ENCODE measurements at regions not wholly inside any gene's neighbourhood (a gene's known extent, or its start where the extent isn't known, plus 50 kb on each side); places are given as distances from the start of the nearest gene placed in this dataset.

GRCh38 chr11:15775797-15776196, 580.5 kb downstream of the SOX6 start:
- H3K9me3 ChIP-seq = no peaks in the 10 kb centered on the region
- no peaks in the 10 kb centered on the region for H3K36me3 ChIP-seq
- H3K9ac ChIP-seq = no peak overlapping the region
- H4K20me1 ChIP-seq = no peaks in the 10 kb centered on the region
- no peak for TF ChIP-seq Cebpa-rat (IDR thresholded peaks at IDR 0.05)
- H3K27ac ChIP-seq = no peak overlapping the region
- H3K4me1 ChIP-seq = no peaks in the 10 kb centered on the region
- no peak overlapping the region for H3K4me2 ChIP-seq
- no peaks in the 10 kb centered on the region for H3K27me3 ChIP-seq
- H3K4me3 ChIP-seq = no peak overlapping the region

GRCh38 chr11:15776366-15776765, 580.0 kb downstream of the SOX6 start:
- Histone ChIP-seq H4K20me1 (no peaks in the 10 kb centered on the region), H3K9ac (no peak overlapping the region), H3K4me2 (no peak overlapping the region), H3K9me3 (no peaks in the 10 kb centered on the region), H3K4me1 (no peaks in the 10 kb centered on the region), H3K4me3 (no peak overlapping the region), H3K36me3 (no peaks in the 10 kb centered on the region), H3K27ac (no peak overlapping the region), H3K27me3 (no peaks in the 10 kb centered on the region)
- TF ChIP-seq Cebpa-rat (IDR thresholded peaks at IDR 0.05) = no peak

- no peaks in the 10 kb centered on the region for H3K9me3 ChIP-seq
- H3K27me3 ChIP-seq = 0 out of 2 replicates have a peak, but pooled peaks cover 8% of the 10 kb centered on the region
- no peak overlapping the region for H3K4me2 ChIP-seq
- H3K9ac ChIP-seq = no peak overlapping the region
- no peak for TF ChIP-seq Cebpa-rat (IDR thresholded peaks at IDR 0.05)
- H3K4me1 ChIP-seq = no peaks in the 10 kb centered on the region
- H3K27ac ChIP-seq = no peak overlapping the region
- H3K36me3 ChIP-seq = no peaks in the 10 kb centered on the region
- no peak overlapping the region for H3K4me3 ChIP-seq
- no peaks in the 10 kb centered on the region for H4K20me1 ChIP-seq
Measured at GRCh38 chr11:15779518-15779917, 576.8 kb downstream of the SOX6 start.

- H3K27me3 ChIP-seq = 0 out of 2 replicates have a peak, but pooled peaks cover 8% of the 10 kb centered on the region
- no peaks in the 10 kb centered on the region for H3K4me1 ChIP-seq
- H3K4me2 ChIP-seq = no peak overlapping the region
- TF ChIP-seq Cebpa-rat (IDR thresholded peaks at IDR 0.05) = no peak
- H3K9me3 ChIP-seq = no peaks in the 10 kb centered on the region
- no peaks in the 10 kb centered on the region for H4K20me1 ChIP-seq
- H3K36me3 ChIP-seq = no peaks in the 10 kb centered on the region
- no peak overlapping the region for H3K27ac ChIP-seq
- H3K9ac ChIP-seq = no peak overlapping the region
- H3K4me3 ChIP-seq = no peak overlapping the region
Measured at GRCh38 chr11:15780382-15780781, 576.0 kb downstream of the SOX6 start.

GRCh38 chr11:15780837-15781236, 575.5 kb downstream of the SOX6 start:
- Histone ChIP-seq H3K9ac (no peak overlapping the region), H4K20me1 (no peaks in the 10 kb centered on the region), H3K27ac (no peak overlapping the region), H3K4me3 (no peak overlapping the region), H3K4me1 (no peaks in the 10 kb centered on the region), H3K36me3 (no peaks in the 10 kb centered on the region), H3K9me3 (no peaks in the 10 kb centered on the region), H3K4me2 (no peak overlapping the region), H3K27me3 (0 out of 2 replicates have a peak, but pooled peaks cover 8% of the 10 kb centered on the region)
- TF ChIP-seq Cebpa-rat (IDR thresholded peaks at IDR 0.05) = no peak

- Histone ChIP-seq H3K27ac (no peak overlapping the region), H3K4me3 (no peak overlapping the region)
- TF ChIP-seq Cebpa-rat (IDR thresholded peaks at IDR 0.05) = no peak
Measured at GRCh38 chr11:15783619-15784018, 572.7 kb downstream of the SOX6 start.

GRCh38 chr11:15793043-15793996, 563.0 kb downstream of the SOX6 start:
- no peaks in the 10 kb centered on the region for H3K27me3 ChIP-seq
- no peaks in the 10 kb centered on the region for H3K36me3 ChIP-seq
- no peak for TF ChIP-seq Cebpa-rat (IDR thresholded peaks at IDR 0.05)
- no peaks in the 10 kb centered on the region for H3K4me1 ChIP-seq
- no peak overlapping the region for H3K27ac ChIP-seq
- H3K4me3 ChIP-seq = no peak overlapping the region
- H3K9me3 ChIP-seq = no peaks in the 10 kb centered on the region
- H3K4me2 ChIP-seq = no peak overlapping the region
- H3K9ac ChIP-seq = no peak overlapping the region
- H4K20me1 ChIP-seq = no peaks in the 10 kb centered on the region

More at GRCh38 chr11:15783619-15784018, 572.7 kb downstream of the SOX6 start:
- Histone ChIP-seq H3K4me2 (no peak overlapping the region), H3K9ac (no peak overlapping the region), H3K9me3 (no peaks in the 10 kb centered on the region), H3K27me3 (0 out of 2 replicates have a peak, but pooled peaks cover 8% of the 10 kb centered on the region), H3K36me3 (no peaks in the 10 kb centered on the region), H4K20me1 (no peaks in the 10 kb centered on the region), H3K4me1 (no peaks in the 10 kb centered on the region)

- no peak overlapping the region for H3K9ac ChIP-seq
- H3K4me3 ChIP-seq = no peak overlapping the region
- H3K36me3 ChIP-seq = no peaks in the 10 kb centered on the region
- H4K20me1 ChIP-seq = no peaks in the 10 kb centered on the region
- H3K27me3 ChIP-seq = no peaks in the 10 kb centered on the region
- H3K4me2 ChIP-seq = no peak overlapping the region
- TF ChIP-seq Cebpa-rat (IDR thresholded peaks at IDR 0.05) = no peak
- no peaks in the 10 kb centered on the region for H3K4me1 ChIP-seq
- H3K27ac ChIP-seq = no peak overlapping the region
- H3K9me3 ChIP-seq = no peaks in the 10 kb centered on the region
Measured at GRCh38 chr11:15794361-15795150, 561.8 kb downstream of the SOX6 start.

- no peaks in the 10 kb centered on the region for H3K9me3 ChIP-seq
- H3K27me3 ChIP-seq = no peaks in the 10 kb centered on the region
- no peaks in the 10 kb centered on the region for H3K36me3 ChIP-seq
- no peaks in the 10 kb centered on the region for H4K20me1 ChIP-seq
- H3K9ac ChIP-seq = no peak overlapping the region
- no peak overlapping the region for H3K4me2 ChIP-seq
- H3K4me1 ChIP-seq = no peaks in the 10 kb centered on the region
- no peak overlapping the region for H3K27ac ChIP-seq
- no peak for TF ChIP-seq Cebpa-rat (IDR thresholded peaks at IDR 0.05)
- no peak overlapping the region for H3K4me3 ChIP-seq
Measured at GRCh38 chr11:15795378-15795777, 561.0 kb downstream of the SOX6 start.

Data from BLaER1 (cell line).